HG03457 (cell line): ENCODE measurements at regions not wholly inside any gene's neighbourhood (a gene's known extent, or its start where the extent isn't known, plus 50 kb on each side); places are given as distances from the start of the nearest gene placed in this dataset.

ENCODE experiments used
- ATAC-seq: cut with Tn5 transposase; IDR thresholded peaks from one replicate; pipeline ENCODE4 v1.9.1; 2021; ENCODE audit warnings: moderate number of reproducible peaks; ENCODE audit not compliant: unreplicated experiment

- no peak for ATAC-seq
Measured at GRCh38 chr4:20352163-20352431, 100.4 kb downstream of the SLIT2 start.

DNA sequence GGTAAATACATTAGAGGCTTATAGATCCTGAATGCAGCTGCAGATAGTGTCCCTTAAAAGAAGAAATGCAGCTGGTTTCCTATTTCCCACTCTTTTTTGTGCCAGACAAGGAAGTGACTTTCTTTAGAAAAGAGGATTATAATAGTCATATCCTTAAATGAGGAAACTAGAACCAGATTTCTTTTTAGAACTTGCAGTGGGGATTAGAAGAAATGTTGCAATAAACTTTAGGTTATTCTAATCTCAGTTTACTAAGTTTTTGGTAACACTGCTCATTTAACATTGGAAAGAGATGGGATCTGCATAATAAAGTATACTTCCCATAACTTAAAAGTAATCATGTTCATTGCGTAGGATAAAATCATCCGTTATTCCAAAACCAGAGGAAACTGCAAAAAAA, 101.9 kb downstream of the SLIT2 start:
- ATAC-seq: no peak

DNA sequence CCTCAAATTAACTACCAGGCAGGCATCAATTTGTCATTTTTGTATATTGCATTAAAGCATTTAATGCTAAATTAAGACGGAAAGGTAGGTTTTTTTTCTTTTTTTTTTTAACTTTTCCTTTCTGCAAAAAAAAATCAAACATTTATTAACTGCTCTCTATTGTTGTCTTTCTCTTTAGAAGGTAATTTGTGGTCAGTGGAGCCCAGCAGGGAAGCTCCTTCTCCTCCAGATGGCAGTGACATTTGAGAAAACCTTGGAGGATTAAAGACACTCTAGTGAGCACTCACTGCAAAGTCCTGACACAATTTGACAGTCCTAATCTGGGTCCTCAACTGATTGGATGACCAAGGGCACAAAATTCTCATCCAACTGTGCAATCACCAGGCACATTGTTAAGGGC, 102.4 kb downstream of the SLIT2 start:
- ATAC-seq: no peak

DNA sequence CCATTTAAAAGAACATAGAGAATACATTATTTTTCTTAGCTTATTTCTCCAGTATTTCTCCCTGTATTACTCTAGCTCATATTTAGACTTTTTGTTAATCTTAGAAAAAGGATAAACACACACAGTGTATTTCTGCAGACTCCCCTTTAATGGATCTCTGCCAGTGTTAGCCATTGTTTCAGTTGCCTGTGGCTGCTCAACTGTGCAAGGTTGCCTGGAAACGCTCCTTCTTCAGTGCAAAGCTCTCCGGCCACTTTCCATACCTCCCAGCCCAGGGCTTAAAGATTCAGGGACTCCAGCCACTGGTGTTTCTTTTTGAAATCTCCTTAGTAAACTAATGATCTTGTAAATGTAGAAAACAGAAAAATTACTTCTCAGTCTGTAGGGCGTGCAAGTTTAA, 104.9 kb downstream of the SLIT2 start:
- no peak for ATAC-seq

- no peak for ATAC-seq
Measured at GRCh38 chr4:20358110-20358509, 106.4 kb downstream of the SLIT2 start.

- no peak for ATAC-seq
Measured at GRCh38 chr4:20359692-20360091, 108.0 kb downstream of the SLIT2 start.

DNA sequence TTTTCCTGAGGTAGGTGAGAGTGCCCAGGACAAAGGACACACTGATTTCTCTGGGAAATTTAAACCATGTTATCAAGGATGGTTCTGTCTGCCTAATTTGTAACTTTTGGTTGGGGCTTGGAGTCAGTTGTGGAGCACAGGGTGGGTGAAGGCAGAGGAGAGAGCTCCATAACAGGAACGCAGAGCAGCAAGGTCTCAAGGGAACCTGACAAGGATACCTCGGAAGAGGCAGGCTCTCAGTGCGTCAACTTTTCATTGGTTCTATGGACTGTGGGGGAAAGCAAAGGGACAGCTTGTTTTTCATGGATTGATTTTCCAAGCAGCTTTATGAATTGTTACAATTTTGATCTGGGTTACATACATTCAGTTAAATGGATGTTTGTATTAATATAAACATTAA, 110.4 kb downstream of the SLIT2 start:
- no peak for ATAC-seq

DNA sequence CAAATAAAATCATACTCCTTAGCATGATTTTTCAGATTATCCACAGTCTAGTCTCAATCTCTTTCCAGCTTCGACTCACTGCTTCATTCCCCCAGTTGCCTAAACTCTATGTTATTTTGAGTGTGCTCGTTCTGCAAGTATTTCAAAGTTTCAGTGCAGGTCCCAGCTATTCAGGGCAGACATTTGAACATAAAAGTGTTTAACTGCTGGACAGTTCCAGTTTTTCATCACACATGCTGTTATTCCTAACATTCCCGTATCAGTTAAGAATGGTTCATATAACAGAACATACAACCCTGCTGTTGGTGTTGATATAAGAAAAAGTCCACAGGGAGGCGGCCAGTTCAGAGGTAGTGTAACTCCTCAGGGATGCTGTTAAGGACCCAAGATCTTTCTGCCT, 113.3 kb downstream of the SLIT2 start:
- no peak for ATAC-seq

- ATAC-seq: no peak
Measured at GRCh38 chr4:20367446-20367845, 115.7 kb downstream of the SLIT2 start.

GRCh38 chr4:20368926-20369325, 117.2 kb downstream of the SLIT2 start:
- ATAC-seq: no peak

DNA sequence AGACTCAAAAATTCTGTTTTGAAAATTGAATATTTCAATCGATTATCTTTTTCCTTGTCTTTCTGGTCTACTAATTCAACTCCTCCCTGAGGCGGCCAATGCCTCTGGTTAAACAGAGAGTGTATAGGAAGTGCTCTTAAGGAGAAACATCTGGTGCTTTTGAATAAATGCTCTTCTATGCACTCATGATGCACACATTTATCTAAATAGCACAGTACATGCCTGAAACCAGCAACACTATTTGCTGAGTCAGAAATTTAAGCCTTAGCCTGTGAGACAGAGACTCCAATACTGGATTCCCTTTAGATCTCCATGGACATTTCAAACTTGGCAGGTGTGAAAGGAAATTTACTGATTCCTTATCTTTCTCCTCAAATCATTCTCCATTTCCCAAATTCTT, 118.6 kb downstream of the SLIT2 start:
- no peak for ATAC-seq

- ATAC-seq: no peak
Measured at GRCh38 chr4:20376070-20376469, 124.4 kb downstream of the SLIT2 start.

- ATAC-seq: no peak
Measured at GRCh38 chr4:20378181-20378580, 126.5 kb downstream of the SLIT2 start.

GRCh38 chr4:20381005-20381404, 129.3 kb downstream of the SLIT2 start:
- no peak for ATAC-seq

- ATAC-seq: no peak
Measured at GRCh38 chr4:20383283-20383682, 131.6 kb downstream of the SLIT2 start.

- ATAC-seq: no peak
Measured at GRCh38 chr4:20383969-20384368, 132.3 kb downstream of the SLIT2 start.

GRCh38 chr4:20384456-20384855, 132.8 kb downstream of the SLIT2 start:
- ATAC-seq: no peak

- ATAC-seq: no peak
Measured at GRCh38 chr4:20386001-20386740, 134.5 kb downstream of the SLIT2 start.

DNA sequence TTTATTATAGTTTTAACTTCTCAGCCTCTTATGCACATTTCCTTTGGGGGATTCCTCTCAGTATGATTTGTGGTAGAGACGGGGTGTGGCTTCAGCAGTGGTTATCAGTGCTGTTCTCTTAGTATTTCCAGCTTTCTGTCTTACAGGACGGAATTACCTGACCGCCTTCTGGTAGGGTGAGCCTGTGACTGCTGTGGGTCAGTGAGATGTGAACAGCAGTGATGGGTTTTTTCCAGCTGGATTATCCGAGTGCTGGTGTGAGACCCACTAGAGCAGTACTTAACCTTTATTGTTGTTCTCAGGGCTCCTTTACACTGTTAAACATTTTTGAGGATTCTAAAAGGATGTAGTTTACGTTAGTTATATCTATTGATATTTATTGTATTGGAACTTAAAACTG, 135.2 kb downstream of the SLIT2 start:
- no peak for ATAC-seq

- no peak for ATAC-seq
Measured at GRCh38 chr4:20391198-20391597, 139.5 kb downstream of the SLIT2 start.

GRCh38 chr4:20391912-20392311, 140.2 kb downstream of the SLIT2 start:
- no peak for ATAC-seq

DNA sequence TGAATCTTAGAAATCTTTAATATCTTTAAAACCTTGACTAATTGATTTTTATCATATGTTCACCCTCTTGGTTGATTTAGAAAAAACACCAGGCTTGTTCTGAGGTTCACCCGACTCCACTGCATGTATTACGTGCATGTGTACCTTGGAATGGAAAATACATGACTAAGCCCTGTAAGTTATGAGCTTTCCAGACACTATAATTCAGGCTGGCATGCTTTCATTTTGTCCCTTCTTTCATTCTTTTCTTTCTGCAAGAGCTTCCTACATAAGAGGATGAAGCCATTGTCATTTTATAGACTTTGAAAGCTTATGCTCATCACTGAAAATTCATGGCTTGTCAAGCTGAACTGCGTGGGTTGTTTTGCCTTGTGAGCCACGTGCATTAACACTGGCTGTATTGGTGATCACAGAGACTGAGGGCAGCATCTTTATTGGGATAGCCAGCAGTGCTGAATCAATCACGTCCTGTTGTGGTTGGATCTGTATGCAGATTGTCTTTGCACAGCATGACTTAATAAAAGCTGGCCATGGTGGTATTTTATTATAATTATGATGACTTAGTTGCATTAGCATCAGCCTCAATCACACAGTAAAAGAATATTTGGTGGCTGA, 141.9 kb downstream of the SLIT2 start:
- no peak for ATAC-seq

GRCh38 chr4:20394512-20394911, 142.8 kb downstream of the SLIT2 start:
- ATAC-seq: no peak
